Stimulated activated naive B cell treated with anti-CD40 and anti-IgM and Interleukin-4, amounts not matched to agents 10 μg/mL and 1 μg/mL and 100 μg/mL, for 72 hours (primary cell): ENCODE measurements at regions not wholly inside any gene's neighbourhood (a gene's known extent, or its start where the extent isn't known, plus 50 kb on each side); places are given as distances from the start of the nearest gene placed in this dataset.

Source experiments
- ATAC-seq, 2 donors: fragments of 150-1000 bp; cut with Tn5 transposase; replicated peaks; 2 replicates each; pipeline ENCODE4 v1.10.0; 2021; ENCODE audit warnings: moderate library complexity in 1 of 2
- DNase-seq: peaks from one replicate; pipeline ENCODE4 v3.0.0; 2021
- H3K27ac Mint-ChIP-seq: one replicate; pipeline ENCODE4 v1.8.0; 2022; ENCODE audit warnings: mild to moderate bottlenecking, mixed read lengths
- H3K27me3 Mint-ChIP-seq, 2 donors: one replicate each; pipeline ENCODE4 v1.8.0; 2022; ENCODE audit warnings: mixed read lengths in 2 of 2
- H3K36me3 Mint-ChIP-seq, 2 donors: one replicate each; pipeline ENCODE4 v1.8.0; 2022; ENCODE audit warnings: mixed read lengths in 2 of 2, mild to moderate bottlenecking in 1 of 2
- H3K4me1 Mint-ChIP-seq, 2 donors: one replicate each; pipeline ENCODE4 v1.8.0; 2022; ENCODE audit warnings: mixed read lengths in 2 of 2, mild to moderate bottlenecking in 1 of 2
- H3K4me3 Mint-ChIP-seq, 2 donors: one replicate each; pipeline ENCODE4 v1.8.0; 2022; ENCODE audit warnings: mild to moderate bottlenecking in 2 of 2, mixed read lengths in 2 of 2, moderate library complexity in 1 of 2
- H3K9me3 Mint-ChIP-seq, 2 donors: one replicate each; pipeline ENCODE4 v1.8.0; 2022; ENCODE audit warnings: mixed read lengths in 2 of 2, mild to moderate bottlenecking in 1 of 2

DNA sequence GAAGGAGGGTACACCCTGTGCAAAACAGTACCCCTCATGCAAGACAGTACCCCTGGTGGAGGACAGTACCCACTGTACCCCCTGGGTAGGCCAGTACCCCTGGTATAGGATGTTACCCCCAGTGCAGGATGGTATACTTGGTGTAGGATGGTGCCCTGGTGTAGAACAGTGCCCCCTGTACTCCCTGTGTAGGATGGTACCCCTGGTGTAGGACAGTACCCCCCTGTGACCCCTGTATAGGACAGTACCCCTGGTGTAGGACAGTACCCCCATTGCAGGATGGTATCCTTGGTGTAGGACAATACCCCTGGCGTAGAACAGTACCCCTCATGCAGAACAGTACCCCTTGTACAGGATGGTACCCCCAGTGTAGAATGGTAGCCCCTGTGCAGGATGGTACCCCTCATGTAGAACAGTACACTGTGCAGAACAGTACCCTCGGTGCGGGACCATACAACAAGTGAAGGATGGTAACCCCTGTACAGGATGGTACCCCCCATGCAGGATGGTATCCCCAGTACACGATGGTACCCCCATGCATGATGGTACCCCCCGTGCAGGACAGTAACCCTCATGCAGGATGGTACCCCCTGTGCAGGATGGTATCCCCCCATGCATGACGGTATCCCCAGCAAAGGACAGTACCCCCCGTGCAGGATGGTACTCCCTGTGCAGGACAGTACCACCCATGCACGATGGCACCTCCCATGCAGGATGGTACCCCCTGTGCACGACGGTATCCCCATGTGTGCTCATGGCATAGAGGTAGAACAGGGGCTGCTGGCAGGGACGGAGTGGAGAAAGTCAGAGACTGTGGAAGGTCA, 248.0 kb downstream of the DCDC2C start:
- Mint-ChIP-seq H3K4me1 (no peaks in the 10 kb centered on the region), H3K36me3 (no peaks in the 10 kb centered on the region), H3K27me3 (no peaks in the 10 kb centered on the region), H3K9me3 (peaks cover 0 to 6% of the 10 kb centered on the region in 2 donors), H3K4me3 (no peak overlapping the region), H3K27ac (no peak overlapping the region)
- DNase-seq (no peak), ATAC-seq (no peak)

GRCh38 chr2:3952866-3953516, 249.6 kb downstream of the DCDC2C start:
- peaks cover 0 to 5% of the 10 kb centered on the region in 2 donors for H3K9me3 Mint-ChIP-seq
- no peak for DNase-seq
- peaks cover 0 to 5% of the 10 kb centered on the region in 2 donors for H3K27me3 Mint-ChIP-seq
- no peaks in the 10 kb centered on the region for H3K36me3 Mint-ChIP-seq
- no peaks in the 10 kb centered on the region for H3K4me1 Mint-ChIP-seq
- H3K27ac Mint-ChIP-seq, result no peak overlapping the region
- ATAC-seq, result no peak
- H3K4me3 Mint-ChIP-seq, result no peak overlapping the region

DNA sequence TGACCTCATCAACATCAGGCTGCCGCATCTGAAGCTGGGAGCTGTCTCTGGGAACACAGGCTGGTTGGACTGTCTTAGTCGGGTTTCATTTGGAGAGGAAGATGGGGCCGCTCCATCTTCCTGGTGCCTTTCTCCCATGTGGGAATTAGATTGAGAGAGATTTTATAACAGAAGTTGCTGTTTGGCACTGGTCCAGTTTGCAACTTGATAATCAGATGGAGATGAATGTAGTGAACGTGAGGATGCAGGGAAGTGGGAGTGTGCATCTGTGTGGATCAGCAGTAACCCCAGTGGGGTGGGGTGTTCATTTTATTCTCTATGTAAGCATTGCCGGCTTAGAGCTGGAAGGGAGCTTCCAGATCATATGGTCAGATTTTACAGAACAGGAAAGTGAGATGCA, 250.9 kb downstream of the DCDC2C start:
- Mint-ChIP-seq H3K36me3 (no peaks in the 10 kb centered on the region), H3K4me1 (no peaks in the 10 kb centered on the region), H3K27ac (no peak overlapping the region), H3K27me3 (peaks cover 0 to 5% of the 10 kb centered on the region in 2 donors), H3K9me3 (peaks cover 0 to 5% of the 10 kb centered on the region in 2 donors), H3K4me3 (no peak overlapping the region)
- ATAC-seq (no peak), DNase-seq (no peak)

GRCh38 chr2:3956406-3956805, 253.0 kb downstream of the DCDC2C start:
- Mint-ChIP-seq H3K27me3 (peaks cover 0 to 5% of the 10 kb centered on the region in 2 donors), H3K4me3 (no peak overlapping the region), H3K36me3 (no peaks in the 10 kb centered on the region), H3K4me1 (no peaks in the 10 kb centered on the region), H3K27ac (no peak overlapping the region), H3K9me3 (peaks cover 0 to 2% of the 10 kb centered on the region in 2 donors)
- DNase-seq (no peak), ATAC-seq (no peak)

DNA sequence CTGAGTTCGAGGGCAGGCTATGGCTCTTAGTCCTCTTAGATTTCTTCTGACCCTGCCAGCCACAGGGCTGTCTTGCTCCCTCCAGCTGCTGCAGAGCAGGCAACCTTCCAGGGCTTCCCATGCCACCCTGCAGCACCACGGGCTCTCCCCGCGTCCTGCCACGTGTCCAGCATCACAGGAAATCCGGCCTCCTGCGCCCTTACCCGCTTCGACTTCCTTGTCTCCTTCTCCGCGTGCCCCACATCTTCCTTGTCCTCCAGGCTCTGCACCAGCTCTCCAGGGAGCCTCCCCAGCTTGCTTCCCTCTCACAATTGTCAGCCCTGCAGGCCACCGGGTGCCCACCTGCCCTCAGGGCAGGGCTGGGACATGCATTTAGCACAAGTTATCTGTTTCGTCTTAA, 253.5 kb downstream of the DCDC2C start:
- Mint-ChIP-seq H3K27ac (no peak overlapping the region), H3K4me1 (no peaks in the 10 kb centered on the region), H3K4me3 (no peak overlapping the region), H3K9me3 (no peaks in the 10 kb centered on the region), H3K36me3 (no peaks in the 10 kb centered on the region), H3K27me3 (peaks cover 0 to 5% of the 10 kb centered on the region in 2 donors)
- ATAC-seq (no peak), DNase-seq (no peak)

DNA sequence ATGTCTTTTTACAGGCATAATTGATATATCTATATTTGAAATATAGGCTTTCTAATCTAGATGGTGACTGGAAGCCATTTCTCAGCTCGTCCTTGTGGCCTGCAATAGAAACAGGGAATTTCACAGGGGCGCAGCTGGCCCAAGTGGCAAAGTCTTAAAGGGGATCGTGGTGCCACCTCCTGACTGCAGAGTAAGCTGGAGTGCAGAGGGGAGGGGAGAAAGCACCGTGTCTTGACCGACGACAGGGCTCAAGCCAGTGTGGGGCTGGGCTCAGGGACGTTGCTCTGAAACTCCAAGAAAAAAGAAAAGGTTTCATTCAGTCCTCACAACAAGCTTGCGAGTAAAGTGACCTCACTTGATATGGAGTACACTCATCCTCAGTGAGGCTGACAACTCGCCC, 255.1 kb downstream of the DCDC2C start:
- Mint-ChIP-seq H3K27me3 (peaks cover 0 to 5% of the 10 kb centered on the region in 2 donors), H3K4me1 (no peaks in the 10 kb centered on the region), H3K36me3 (no peaks in the 10 kb centered on the region), H3K4me3 (no peak overlapping the region), H3K27ac (no peak overlapping the region), H3K9me3 (no peaks in the 10 kb centered on the region)
- ATAC-seq (no peak), DNase-seq (no peak)

DNA sequence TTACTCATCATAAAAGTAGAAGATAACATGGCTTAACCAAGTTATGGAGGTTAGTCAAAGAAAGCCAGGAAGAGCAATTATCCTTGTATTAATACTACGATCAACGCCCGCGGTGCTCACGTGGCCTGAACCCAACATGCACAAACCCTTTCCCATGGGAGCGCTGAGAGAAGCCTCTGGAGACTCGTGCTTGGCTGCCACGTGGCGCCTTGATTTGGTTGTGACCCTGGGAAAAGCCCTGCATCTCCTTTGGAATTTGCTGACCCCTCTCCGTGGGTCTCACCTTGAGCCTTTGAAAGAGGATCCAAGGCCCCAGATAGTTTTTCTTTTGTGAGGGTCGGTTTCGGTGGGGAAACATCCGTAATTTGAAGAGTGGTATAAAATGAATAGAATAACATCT, 255.6 kb downstream of the DCDC2C start:
- ATAC-seq (no peak), DNase-seq (no peak)
- Mint-ChIP-seq H3K27me3 (peaks cover 0 to 5% of the 10 kb centered on the region in 2 donors), H3K4me3 (no peak overlapping the region), H3K36me3 (no peaks in the 10 kb centered on the region), H3K4me1 (no peaks in the 10 kb centered on the region), H3K9me3 (no peaks in the 10 kb centered on the region), H3K27ac (no peak overlapping the region)

GRCh38 chr2:3959372-3959771, 256.0 kb downstream of the DCDC2C start:
- DNase-seq (no peak), ATAC-seq (peak in 1 of 2 donors; percentile 31)
- H3K27me3 Mint-ChIP-seq, result peaks cover 0 to 5% of the 10 kb centered on the region in 2 donors
- no peak overlapping the region for H3K27ac Mint-ChIP-seq
- no peaks in the 10 kb centered on the region for H3K4me1 Mint-ChIP-seq
- H3K4me3 Mint-ChIP-seq, result no peak overlapping the region
- H3K36me3 Mint-ChIP-seq, result no peaks in the 10 kb centered on the region
- no peaks in the 10 kb centered on the region for H3K9me3 Mint-ChIP-seq

DNA sequence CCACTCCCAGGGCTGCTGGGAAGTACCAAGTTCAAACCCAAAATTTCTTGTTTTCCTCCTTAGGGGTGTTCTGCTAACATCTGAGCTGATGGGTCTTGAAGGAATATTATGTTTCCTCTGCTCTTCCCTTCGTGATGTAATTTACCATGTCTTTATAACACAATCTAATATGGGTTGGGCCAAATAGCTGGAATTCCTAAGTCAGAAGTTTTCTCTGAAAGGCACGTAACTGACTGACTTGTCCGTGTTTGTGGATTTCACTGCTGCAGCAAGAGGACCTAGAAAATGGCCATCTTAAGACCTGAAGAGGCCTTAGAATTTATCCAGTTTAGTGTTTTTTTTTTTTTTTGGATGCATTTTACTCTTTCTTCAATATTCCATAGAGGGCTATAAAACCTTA, 256.7 kb downstream of the DCDC2C start:
- no peak for DNase-seq
- Mint-ChIP-seq H3K27me3 (peaks cover 0 to 5% of the 10 kb centered on the region in 2 donors), H3K9me3 (no peaks in the 10 kb centered on the region), H3K27ac (no peak overlapping the region), H3K4me1 (no peaks in the 10 kb centered on the region), H3K4me3 (no peak overlapping the region), H3K36me3 (no peaks in the 10 kb centered on the region)
- no peak for ATAC-seq

DNA sequence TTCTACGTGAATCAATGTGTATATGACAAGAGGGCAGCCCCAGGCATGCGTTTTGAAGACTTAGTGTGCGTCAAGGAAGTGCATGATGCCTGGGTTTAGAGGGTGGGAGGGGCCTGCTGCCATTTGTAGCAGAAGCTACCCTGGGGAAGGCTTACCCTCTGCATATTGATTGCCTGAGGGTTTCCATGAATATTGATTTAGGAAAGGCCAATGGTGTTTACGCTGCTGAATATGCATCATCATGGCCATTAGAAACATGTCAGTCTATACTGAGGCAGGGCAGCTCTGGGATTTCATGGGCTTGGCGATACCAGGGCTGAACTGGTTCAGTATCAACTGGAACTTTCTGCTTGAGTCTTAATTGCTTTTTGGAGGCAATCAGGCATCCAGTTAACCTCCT, 259.3 kb downstream of the DCDC2C start:
- no peaks in the 10 kb centered on the region for H3K36me3 Mint-ChIP-seq
- DNase-seq (no peak), ATAC-seq (no peak)
- H3K4me1 Mint-ChIP-seq, result no peaks in the 10 kb centered on the region
- H3K27ac Mint-ChIP-seq, result no peak overlapping the region
- H3K27me3 Mint-ChIP-seq, result no peaks in the 10 kb centered on the region
- H3K9me3 Mint-ChIP-seq, result no peaks in the 10 kb centered on the region
- H3K4me3 Mint-ChIP-seq, result no peak overlapping the region

GRCh38 chr2:3965211-3965610, 261.8 kb downstream of the DCDC2C start:
- Mint-ChIP-seq H3K4me3 (no peak overlapping the region), H3K27me3 (no peaks in the 10 kb centered on the region), H3K27ac (no peak overlapping the region), H3K36me3 (no peaks in the 10 kb centered on the region), H3K9me3 (no peaks in the 10 kb centered on the region), H3K4me1 (no peaks in the 10 kb centered on the region)
- DNase-seq (no peak), ATAC-seq (no peak)

DNA sequence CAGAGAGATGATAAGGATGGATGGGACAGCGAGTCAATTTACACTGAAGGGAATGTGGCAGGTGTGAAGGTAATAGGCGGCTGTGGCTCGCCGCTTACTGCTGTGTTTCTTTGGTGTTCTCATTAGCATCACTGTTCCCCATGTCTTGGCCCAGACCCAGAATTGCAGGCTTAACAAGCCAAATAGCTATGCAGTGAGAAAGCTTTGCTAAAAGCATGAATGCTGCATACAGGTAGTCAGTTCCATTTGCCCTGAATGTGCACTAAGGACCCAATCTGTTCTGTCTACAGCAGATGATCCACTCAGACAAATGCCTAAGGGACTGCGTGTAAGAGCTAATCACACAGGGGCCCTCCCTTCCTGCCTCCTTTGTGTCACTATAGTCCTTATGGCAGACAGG, 262.6 kb downstream of the DCDC2C start:
- DNase-seq, result no peak
- H3K27me3 Mint-ChIP-seq, result no peaks in the 10 kb centered on the region
- no peaks in the 10 kb centered on the region for H3K9me3 Mint-ChIP-seq
- H3K4me3 Mint-ChIP-seq, result no peak overlapping the region
- no peaks in the 10 kb centered on the region for H3K36me3 Mint-ChIP-seq
- H3K27ac Mint-ChIP-seq, result no peak overlapping the region
- no peak for ATAC-seq
- H3K4me1 Mint-ChIP-seq, result no peaks in the 10 kb centered on the region

DNA sequence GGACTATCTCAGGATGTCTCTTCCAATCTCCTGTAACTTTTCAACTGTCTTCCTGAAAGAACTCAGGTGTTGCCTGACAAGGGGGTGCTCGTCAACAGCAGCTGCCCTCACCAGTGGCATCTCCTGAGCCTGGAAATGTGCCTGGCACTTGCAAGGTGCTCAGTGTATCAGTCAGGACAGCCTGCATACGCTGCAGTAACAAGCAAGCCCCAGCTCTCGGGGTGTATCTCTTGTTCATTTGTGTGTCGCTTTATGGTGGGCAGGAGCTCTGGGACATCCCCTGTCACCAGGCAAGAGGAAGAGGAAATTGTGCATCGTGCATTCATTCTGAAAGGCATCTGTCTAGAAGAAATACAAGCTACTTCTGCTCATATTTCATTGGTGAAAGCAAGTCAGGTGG, 263.1 kb downstream of the DCDC2C start:
- no peaks in the 10 kb centered on the region for H3K36me3 Mint-ChIP-seq

DNA sequence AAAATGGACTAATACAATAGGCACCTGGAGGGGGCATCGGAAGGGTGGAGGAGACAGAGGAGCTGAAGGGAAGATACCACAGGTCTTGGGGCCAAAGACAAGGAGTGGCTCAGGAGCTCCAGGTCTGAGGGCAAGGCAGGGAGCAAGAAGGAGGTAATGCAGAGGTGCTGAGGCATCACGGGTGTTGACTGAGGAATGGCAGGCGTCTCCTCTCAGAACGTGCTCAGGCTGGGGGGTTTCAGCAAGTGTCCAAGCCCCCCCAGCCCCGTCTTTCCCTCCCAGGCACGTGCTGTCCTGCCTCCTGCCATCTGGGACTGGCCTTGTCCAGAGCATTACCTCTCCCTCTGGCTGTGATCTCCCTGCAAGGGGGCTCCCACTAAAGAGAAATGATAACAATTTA, 265.4 kb downstream of the DCDC2C start:
- H3K4me1 Mint-ChIP-seq, result no peaks in the 10 kb centered on the region
- no peak for ATAC-seq
- H3K27me3 Mint-ChIP-seq, result no peaks in the 10 kb centered on the region

More for the DNA sequence above, 263.1 kb downstream of the DCDC2C start:
- no peak for DNase-seq
- Mint-ChIP-seq H3K27ac (no peak overlapping the region), H3K9me3 (no peaks in the 10 kb centered on the region), H3K4me3 (no peak overlapping the region), H3K27me3 (no peaks in the 10 kb centered on the region), H3K4me1 (no peaks in the 10 kb centered on the region)
- ATAC-seq, result peak; percentile 29 to 45

More for the DNA sequence above, 265.4 kb downstream of the DCDC2C start:
- Mint-ChIP-seq H3K4me3 (no peak overlapping the region), H3K27ac (no peak overlapping the region), H3K36me3 (no peaks in the 10 kb centered on the region), H3K9me3 (no peaks in the 10 kb centered on the region)
- no peak for DNase-seq
